ENCODE measurements at regions not wholly inside any gene's neighbourhood (a gene's known extent, or its start where the extent isn't known, plus 50 kb on each side); places are given as distances from the start of the nearest gene placed in this dataset.

DNA sequence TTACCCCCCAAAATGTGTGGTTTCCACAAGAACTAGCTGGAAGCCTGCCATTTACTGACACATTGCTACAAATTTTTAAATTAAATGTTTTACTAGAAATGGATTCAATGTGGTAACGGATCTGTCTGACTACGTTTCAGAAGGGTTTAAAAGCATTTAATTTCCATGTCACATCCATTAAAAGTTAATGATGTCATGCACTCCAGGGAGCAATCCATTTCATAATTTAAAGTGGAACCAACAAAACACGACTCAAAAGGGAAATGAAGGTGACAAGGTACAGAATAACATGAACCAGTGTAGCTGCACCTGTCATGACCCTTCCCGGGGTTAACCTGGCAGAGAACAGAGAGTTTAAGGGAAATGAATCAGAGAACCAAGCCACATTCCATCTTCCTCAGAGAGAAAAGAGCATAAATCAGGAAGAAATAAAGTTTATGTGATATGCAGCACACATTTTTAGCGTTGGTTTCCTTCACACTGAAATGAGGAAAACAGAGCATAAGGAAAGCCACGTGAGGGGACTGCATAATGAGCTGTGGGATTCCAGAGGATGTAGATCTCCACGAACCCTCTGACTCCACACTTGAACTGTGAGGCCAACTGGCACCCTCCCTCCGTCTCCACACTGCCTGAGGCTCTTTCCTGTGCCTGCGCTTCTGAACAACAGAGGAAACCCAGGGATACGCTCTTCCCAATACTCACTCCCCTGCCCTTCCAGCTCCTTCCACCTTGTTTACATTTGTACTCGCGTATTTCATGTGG lies 170.3 kb upstream of the AHI1 start:
- TF ChIP-seq, protein P1, sequence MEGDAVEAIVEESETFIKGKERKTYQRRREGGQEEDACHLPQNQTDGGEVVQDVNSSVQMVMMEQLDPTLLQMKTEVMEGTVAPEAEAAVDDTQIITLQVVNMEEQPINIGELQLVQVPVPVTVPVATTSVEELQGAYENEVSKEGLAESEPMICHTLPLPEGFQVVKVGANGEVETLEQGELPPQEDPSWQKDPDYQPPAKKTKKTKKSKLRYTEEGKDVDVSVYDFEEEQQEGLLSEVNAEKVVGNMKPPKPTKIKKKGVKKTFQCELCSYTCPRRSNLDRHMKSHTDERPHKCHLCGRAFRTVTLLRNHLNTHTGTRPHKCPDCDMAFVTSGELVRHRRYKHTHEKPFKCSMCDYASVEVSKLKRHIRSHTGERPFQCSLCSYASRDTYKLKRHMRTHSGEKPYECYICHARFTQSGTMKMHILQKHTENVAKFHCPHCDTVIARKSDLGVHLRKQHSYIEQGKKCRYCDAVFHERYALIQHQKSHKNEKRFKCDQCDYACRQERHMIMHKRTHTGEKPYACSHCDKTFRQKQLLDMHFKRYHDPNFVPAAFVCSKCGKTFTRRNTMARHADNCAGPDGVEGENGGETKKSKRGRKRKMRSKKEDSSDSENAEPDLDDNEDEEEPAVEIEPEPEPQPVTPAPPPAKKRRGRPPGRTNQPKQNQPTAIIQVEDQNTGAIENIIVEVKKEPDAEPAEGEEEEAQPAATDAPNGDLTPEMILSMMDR (conservative IDR thresholded peaks at IDR 0.05; ENCODE audit: low read depth, low read length): no peak
- H3K4me1 ChIP-seq (ENCODE audit: low read depth, poor library complexity, severe bottlenecking): no peaks in the 10 kb centered on the region
- H2AFZ ChIP-seq (ENCODE audit: low read depth): no peak overlapping the region
- no peak overlapping the region for H3K4me2 ChIP-seq
- H3K9ac ChIP-seq: no peak overlapping the region
- H4K20me1 ChIP-seq (ENCODE audit: insufficient read depth): no peaks in the 10 kb centered on the region
- H3K36me3 ChIP-seq (ENCODE audit: insufficient read depth): no peaks in the 10 kb centered on the region
- H3K79me2 ChIP-seq (ENCODE audit: insufficient read depth, low read depth): no peaks in the 10 kb centered on the region
- H3K27ac ChIP-seq: no peak overlapping the region
- no peaks in the 10 kb centered on the region for H3K27me3 ChIP-seq (ENCODE audit: insufficient read depth, low read depth)
- no peak overlapping the region for H3K4me3 ChIP-seq (IDR thresholded peaks at IDR 0.05; ENCODE audit: insufficient read depth, low read depth, low read length)

DNA sequence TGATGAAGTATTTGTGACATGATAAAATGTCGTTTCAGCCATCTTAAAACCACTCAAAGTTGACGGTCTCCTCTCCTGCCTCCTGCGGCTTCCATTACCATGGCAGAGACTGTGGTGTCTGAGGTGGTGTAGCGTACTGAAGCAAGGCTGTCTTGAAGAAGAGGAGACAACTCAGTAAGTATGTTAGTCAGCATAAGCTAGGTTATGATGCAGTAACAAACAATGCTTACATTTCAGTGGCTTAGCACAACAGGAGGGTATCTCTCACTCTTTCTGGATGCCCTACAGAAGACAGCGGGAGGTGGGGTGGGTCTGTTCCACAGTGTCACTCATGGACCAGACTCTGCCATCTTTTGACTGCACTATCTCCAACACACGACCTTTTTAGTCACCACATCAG lies 174.7 kb upstream of the AHI1 start:
- no peak overlapping the region for H3K4me2 ChIP-seq
- H2AFZ ChIP-seq (ENCODE audit: low read depth): no peak overlapping the region
- no peak overlapping the region for H3K4me3 ChIP-seq (IDR thresholded peaks at IDR 0.05; ENCODE audit: insufficient read depth, low read depth, low read length)
- H3K36me3 ChIP-seq (ENCODE audit: insufficient read depth): no peaks in the 10 kb centered on the region
- no peaks in the 10 kb centered on the region for H3K4me1 ChIP-seq (ENCODE audit: low read depth, poor library complexity, severe bottlenecking)
- no peaks in the 10 kb centered on the region for H3K79me2 ChIP-seq (ENCODE audit: insufficient read depth, low read depth)
- TF ChIP-seq, protein P1 (conservative IDR thresholded peaks at IDR 0.05; ENCODE audit: low read depth, low read length): no peak
- no peaks in the 10 kb centered on the region for H4K20me1 ChIP-seq (ENCODE audit: insufficient read depth)
- H3K9ac ChIP-seq: no peak overlapping the region
- no peaks in the 10 kb centered on the region for H3K27me3 ChIP-seq (ENCODE audit: insufficient read depth, low read depth)
- H3K27ac ChIP-seq: no peak overlapping the region

DNA sequence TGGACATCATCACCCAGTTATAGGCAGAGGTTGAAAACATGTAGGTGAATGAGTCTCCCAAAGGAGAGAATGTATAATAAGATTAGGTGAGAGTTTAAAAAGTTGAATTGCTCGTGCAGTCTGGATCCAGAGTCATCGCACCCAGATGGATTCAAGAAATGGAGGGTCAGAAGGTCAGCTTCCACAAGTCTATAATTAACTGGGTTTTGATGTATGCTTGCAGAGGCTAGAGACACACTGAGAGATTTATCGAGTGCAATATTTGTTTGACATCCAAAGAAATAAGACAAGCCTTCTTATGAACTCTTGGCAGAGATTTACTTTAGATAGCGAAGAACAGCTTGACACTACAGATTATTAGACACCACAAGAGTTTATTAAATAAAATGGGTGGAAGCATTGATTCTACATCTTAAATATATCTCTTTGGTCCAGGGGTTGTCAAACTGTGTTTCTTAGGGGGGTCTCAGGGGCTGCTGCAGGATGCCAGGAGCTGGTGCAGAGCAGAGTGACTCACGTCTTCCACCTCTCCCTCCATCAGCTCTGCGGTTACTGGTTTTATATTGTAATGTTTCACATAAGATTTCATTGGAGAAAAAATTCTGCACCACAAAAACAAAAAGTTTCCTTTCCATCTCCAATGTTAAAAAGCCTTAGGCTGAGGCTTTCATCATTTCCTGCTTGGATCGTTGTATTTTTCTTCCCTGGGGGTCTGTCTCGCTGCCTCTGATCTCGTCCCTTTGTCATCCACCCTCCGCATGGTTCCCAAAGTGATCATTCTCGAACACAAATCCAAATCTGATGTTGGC lies 176.2 kb upstream of the AHI1 start:
- no peaks in the 10 kb centered on the region for H3K27me3 ChIP-seq (ENCODE audit: insufficient read depth, low read depth)
- no peaks in the 10 kb centered on the region for H3K79me2 ChIP-seq (ENCODE audit: insufficient read depth, low read depth)
- no peak overlapping the region for H3K4me3 ChIP-seq (IDR thresholded peaks at IDR 0.05; ENCODE audit: insufficient read depth, low read depth, low read length)
- no peaks in the 10 kb centered on the region for H3K36me3 ChIP-seq (ENCODE audit: insufficient read depth)
- no peak overlapping the region for H2AFZ ChIP-seq (ENCODE audit: low read depth)
- no peak overlapping the region for H3K27ac ChIP-seq
- H4K20me1 ChIP-seq (ENCODE audit: insufficient read depth): no peaks in the 10 kb centered on the region
- TF ChIP-seq, protein P1 (conservative IDR thresholded peaks at IDR 0.05; ENCODE audit: low read depth, low read length): no peak
- no peaks in the 10 kb centered on the region for H3K4me1 ChIP-seq (ENCODE audit: low read depth, poor library complexity, severe bottlenecking)
- H3K4me2 ChIP-seq: no peak overlapping the region
- H3K9ac ChIP-seq: no peak overlapping the region

DNA sequence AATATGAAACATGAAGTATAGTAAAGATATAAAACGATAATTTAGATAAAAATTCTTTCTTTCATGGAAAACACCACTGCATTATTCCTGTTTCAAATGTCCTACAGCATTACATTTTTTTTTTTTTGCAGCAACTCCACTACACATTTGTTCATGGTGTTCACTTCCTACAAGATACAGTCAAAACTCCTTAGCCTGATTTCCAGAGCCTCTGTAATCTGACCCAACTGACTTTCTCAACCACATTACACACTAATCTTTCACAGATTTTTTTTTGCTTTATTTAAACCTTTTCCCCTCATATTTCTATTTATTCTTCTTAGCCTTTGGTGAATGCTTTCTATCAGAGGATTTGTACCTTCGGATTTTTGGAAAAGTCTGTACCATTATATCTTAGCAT lies 176.5 kb upstream of the PDE7B start:
- no peak overlapping the region for H3K9ac ChIP-seq
- no peaks in the 10 kb centered on the region for H3K27me3 ChIP-seq (ENCODE audit: insufficient read depth, low read depth)
- TF ChIP-seq, protein P1 (conservative IDR thresholded peaks at IDR 0.05; ENCODE audit: low read depth, low read length): no peak
- no peak overlapping the region for H2AFZ ChIP-seq (ENCODE audit: low read depth)
- no peaks in the 10 kb centered on the region for H4K20me1 ChIP-seq (ENCODE audit: insufficient read depth)
- H3K36me3 ChIP-seq (ENCODE audit: insufficient read depth): no peaks in the 10 kb centered on the region
- H3K4me3 ChIP-seq (IDR thresholded peaks at IDR 0.05; ENCODE audit: insufficient read depth, low read depth, low read length): no peak overlapping the region
- no peaks in the 10 kb centered on the region for H3K4me1 ChIP-seq (ENCODE audit: low read depth, poor library complexity, severe bottlenecking)
- no peak overlapping the region for H3K27ac ChIP-seq
- H3K4me2 ChIP-seq: no peak overlapping the region
- H3K79me2 ChIP-seq (ENCODE audit: insufficient read depth, low read depth): no peaks in the 10 kb centered on the region
